ENCODE measurements at regions not wholly inside any gene's neighbourhood (a gene's known extent, or its start where the extent isn't known, plus 50 kb on each side); places are given as distances from the start of the nearest gene placed in this dataset.

- TF ChIP-seq CTCF (IDR thresholded peaks at IDR 0.05; ENCODE audit: borderline replicate concordance, control extremely low read depth, extremely low read depth, insufficient read depth, missing control alignments), result no peak
- in situ Hi-C loops (cut with MboI; ENCODE audit: low sequenced_read_pairs, unreplicated experiment), result no loop called here
- no peak for DNase-seq (ENCODE audit: low spot score)
Observed at GRCh38 chr6:170074907-170075306, 216.0 kb downstream of the DLL1 start.

GRCh38 chr6:170074435-170074834 is 216.4 kb downstream of the DLL1 start:
- no peak for DNase-seq (ENCODE audit: low spot score)
- no peak for TF ChIP-seq CTCF (IDR thresholded peaks at IDR 0.05; ENCODE audit: borderline replicate concordance, control extremely low read depth, extremely low read depth, insufficient read depth, missing control alignments)
- in situ Hi-C loops (cut with MboI; ENCODE audit: low sequenced_read_pairs, unreplicated experiment), result no loop called here

DNA sequence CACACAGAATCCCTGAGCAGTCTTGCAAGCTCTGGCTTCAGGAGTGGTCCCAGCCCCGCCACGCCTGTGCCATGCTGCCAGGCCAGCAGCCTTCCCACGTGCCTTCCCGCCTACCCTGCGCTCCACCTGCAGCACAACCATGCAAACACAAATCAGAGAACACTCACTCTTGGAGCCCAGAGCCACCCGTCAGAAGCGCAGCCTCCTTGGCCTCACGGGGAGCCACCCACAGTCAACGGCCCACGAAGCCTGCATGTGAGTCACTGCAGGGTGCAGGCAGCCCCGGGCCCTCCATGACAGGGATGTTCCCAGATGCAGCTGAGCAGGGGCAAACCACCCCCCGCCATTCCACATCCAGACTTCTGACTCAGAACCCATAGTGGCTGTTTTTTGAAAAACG is 217.0 kb downstream of the DLL1 start:
- in situ Hi-C loops (cut with MboI; ENCODE audit: low sequenced_read_pairs, unreplicated experiment), result no loop called here
- no peak for TF ChIP-seq CTCF (IDR thresholded peaks at IDR 0.05; ENCODE audit: borderline replicate concordance, control extremely low read depth, extremely low read depth, insufficient read depth, missing control alignments)
- no peak for DNase-seq (ENCODE audit: low spot score)

DNA sequence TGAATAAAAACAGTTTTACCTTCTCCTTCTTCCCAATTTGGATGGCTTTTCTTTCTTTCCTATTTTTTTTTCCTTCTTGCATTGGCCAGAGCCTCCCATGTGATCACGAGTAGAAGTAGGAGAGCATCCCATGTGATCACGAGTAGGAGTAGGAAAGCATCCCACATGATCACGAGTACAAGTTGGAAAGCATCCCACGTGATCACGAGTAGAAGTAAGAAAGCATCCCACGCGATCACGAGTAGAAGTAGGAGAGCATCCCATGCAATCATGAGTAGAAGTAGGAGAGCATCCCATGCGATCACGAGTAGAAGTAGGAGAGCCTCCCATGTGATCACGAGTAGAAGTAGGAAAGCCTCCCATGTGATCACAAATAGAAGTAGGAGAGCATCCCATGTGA is 218.6 kb downstream of the DLL1 start:
- in situ Hi-C loops (cut with MboI; ENCODE audit: low sequenced_read_pairs, unreplicated experiment), result no loop called here
- TF ChIP-seq CTCF (IDR thresholded peaks at IDR 0.05; ENCODE audit: borderline replicate concordance, control extremely low read depth, extremely low read depth, insufficient read depth, missing control alignments), result no peak
- no peak for DNase-seq (ENCODE audit: low spot score)

- in situ Hi-C loops (cut with MboI; ENCODE audit: low sequenced_read_pairs, unreplicated experiment), result no loop called here
- no peak for TF ChIP-seq CTCF (IDR thresholded peaks at IDR 0.05; ENCODE audit: borderline replicate concordance, control extremely low read depth, extremely low read depth, insufficient read depth, missing control alignments)
- no peak for DNase-seq (ENCODE audit: low spot score)
Observed at GRCh38 chr6:170069611-170070010, 221.3 kb downstream of the DLL1 start.

DNA sequence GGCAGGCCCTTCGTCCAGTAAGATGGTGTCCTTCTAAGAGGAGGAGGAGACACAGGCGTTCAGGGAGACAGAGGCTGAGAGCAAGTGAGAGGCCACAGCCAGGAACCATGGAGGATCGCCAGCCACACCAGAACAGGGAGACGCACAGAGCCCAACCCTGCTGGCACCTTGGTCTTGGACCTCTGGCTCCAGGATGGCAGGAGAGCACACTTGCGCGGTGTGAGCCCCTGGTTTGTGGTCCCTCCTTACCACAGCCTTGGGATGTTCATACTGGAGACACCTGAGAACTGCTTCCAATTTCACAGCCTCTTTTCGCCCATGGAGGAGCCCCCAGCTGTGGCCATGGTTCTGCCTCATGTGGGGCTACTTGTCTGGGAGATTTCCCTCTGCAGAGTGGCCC is 222.4 kb downstream of the DLL1 start:
- in situ Hi-C loops (cut with MboI; ENCODE audit: low sequenced_read_pairs, unreplicated experiment), result no loop called here

More for the DNA sequence above, 222.4 kb downstream of the DLL1 start:
- no peak for TF ChIP-seq CTCF (IDR thresholded peaks at IDR 0.05; ENCODE audit: borderline replicate concordance, control extremely low read depth, extremely low read depth, insufficient read depth, missing control alignments)
- no peak for DNase-seq (ENCODE audit: low spot score)
